Epidermal melanocyte (primary cell): ENCODE measurements at regions not wholly inside any gene's neighbourhood (a gene's known extent, or its start where the extent isn't known, plus 50 kb on each side); places are given as distances from the start of the nearest gene placed in this dataset.
A peak's percentile ranks its signal among the peaks of the same experiment; 100 is the strongest.
"Not testable (repeated sequence)": the region's sequence is repeated elsewhere in the genome, so short reads cannot be mapped to it uniquely, and the experiment has no call there.

Source experiments
- DNase-seq: peaks from one replicate; pipeline ENCODE4 v3.0.0; 2011; ENCODE audit warnings: low spot score; ENCODE audit not compliant: insufficient read length

DNA sequence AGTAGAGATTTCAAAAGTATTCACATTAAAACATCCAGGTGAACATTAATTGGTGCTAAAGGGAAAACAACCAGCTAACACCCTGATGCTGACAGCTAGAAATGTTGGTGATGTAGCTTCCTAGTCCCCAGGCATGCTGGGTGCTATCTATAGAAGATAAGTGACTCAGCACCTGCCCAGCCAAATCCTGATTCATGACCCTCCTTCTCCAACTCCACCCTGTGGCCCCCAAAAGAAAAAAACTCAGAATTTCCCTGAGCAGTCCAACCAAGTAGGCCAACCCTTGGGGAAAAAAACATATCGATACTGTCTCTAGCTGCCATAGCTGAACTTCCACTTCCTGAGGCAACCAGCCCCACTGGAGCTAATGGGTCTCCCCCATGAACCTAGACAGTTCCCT, 197.6 kb upstream of the KLF3 start:
- DNase-seq = no peak

DNA sequence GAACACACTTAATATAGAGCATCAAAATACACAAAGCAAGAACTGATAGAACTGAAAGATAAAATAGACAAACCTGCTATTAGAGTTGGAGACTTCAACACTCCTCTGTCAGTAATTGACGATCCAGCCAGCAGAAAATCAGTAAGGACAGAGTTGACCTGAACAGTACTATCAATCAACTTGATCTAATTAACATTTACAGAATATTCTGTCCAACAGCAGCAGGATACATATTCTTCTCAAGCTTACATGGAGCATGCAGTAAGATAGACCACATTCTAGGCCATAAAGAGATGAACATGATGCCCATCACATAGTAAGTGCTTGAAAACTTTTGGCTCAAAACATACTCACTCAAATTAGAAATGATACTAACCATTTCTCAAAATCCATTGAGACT, 196.7 kb upstream of the KLF3 start:
- no peak for DNase-seq

DNA sequence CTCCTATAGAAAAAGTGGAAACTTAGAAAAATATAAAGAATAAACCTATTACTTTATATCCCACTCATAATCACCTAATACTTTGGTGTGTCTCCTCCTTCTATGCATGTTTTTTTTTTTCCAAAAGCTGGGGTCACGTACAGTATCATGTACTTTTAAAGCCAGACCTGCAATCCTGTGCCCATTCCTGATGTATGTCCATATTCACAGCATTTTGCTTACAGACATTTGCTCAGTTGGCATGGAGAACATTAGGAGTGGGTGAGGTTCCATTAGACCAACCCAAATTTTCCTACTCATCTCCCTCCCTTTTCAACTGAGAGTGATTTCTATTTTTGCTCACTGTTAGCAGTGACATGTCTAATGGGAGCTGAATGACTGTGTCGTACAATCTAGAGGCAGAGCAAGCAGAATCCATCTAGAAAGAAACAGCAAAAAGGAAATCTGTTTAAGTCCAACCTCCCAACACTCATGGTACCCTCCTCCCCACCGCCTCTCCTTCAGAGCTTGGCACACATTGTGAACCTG, 195.6 kb upstream of the KLF3 start:
- DNase-seq = no peak

DNA sequence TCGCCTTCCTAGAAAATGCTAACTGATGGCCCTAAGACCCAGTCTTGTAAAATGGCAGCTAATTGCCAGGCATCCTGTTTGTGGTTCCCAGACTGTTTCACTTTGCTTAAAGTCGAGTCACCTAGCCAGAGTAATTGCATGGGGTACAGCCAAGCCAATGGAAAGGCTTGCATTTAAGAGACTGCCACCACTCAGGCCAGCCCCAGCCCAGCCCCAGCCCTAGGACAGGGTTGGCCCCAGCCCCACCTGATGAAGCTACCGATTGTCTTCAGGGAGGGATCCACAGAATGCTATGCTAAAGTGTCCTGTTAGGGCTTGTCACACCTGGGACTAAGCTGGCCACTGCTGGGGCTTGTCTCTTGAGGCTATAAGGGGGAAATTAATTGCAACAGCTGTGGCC, 194.6 kb upstream of the KLF3 start:
- DNase-seq = no peak

DNA sequence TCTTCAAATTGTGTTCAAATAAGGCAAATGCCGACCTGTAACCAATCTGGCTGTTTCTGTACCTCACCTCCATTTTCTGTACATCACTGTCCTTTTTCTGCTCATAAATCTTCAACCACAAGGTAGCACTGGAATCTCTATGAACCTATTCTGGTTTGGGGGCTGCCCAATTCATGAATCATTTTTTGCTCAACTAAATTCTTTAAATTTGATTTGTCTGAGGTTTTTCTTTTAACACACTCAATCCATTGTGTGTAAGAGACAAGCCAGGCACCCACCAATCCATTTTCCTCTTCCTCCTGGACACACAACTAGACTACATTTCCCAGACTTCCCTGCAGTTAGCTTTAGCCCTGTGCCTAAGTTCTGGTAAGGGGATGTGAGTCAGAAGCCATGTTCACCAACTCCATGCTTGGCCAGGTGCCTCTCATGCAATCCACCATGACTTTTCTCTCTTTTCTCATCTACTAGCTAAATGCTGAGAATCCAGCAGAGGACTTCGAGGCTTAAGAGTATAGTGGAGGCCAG, 193.2 kb upstream of the KLF3 start:
- no peak for DNase-seq

DNA sequence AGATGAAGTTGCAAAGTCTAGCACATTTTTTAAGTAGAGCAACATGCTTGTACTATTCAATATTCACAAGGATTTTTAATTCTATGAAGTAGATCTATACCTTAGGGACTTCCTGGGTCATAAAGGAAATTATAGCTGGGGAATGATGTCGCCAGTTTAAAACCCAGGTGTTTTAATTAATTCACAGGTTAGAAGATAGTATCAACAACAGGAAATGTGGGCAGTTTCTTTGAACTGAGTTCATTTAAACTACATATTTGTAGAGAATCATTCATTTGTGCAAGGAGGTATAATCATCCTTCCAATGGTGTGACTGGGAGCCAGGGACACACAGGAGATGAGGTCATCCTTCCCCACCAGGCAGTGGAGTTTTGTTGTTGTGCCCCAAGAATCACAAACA, 181.3 kb upstream of the KLF3 start:
- DNase-seq = no peak

DNA sequence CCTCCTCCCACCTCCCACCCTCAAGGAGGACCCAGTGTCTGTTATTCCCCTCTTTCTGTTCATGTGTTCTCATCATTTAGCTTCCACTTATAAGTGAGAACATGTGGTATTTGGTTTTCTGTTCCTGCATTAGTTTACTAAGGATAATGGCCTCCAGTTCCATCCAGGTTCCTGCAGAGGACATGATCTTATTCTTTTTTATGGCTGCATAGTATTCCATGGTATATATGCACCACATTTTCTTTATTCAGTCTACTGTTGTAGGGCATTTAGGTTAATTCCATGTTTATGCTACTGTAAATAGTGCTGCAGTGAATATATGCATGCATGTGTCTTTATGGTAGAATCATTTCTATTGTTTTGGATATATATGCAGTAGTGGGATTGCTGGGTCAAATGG, 180.4 kb upstream of the KLF3 start:
- DNase-seq = not testable (repeated sequence)

DNA sequence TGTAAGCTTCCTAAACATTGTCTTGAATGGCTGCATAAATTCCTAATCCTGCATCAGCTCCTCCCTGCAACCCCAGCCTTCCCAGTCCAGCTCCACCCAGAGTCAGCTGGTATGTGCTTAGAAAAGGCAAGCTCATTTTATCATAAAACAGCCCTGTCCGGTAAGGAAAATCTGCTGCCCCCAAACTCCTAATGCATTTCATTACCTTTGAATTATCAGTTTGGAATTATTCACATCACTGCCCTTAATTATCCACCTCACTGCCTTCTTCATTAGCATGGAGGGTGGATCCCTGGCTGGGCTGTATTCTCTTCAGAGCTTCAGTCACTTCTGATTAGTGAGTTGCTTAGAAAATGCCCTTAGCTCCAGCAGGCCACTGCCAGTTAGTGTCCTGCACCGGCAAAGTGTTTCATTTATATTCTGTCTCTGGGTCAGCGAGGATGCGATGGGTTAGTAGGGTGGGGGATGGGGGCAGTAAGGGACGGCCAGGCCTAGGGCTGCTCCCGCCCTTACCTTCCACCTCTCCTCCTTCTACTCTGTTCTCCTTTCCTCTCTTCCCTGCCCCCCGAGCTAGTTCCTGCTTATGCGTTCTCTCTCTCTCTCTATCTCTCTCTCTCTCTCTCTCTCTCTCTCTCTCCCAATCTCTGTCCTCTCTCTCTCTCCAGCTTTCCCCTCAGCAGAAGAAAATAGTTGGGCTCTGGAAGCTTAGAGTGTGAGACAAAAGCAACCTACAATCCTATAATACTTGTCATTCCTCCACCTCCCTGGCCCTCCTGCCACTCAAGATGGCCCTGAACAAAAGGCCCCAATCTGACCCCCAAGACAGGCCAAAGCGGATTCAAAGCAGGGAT, 174.8 kb upstream of the KLF3 start:
- no peak for DNase-seq

DNA sequence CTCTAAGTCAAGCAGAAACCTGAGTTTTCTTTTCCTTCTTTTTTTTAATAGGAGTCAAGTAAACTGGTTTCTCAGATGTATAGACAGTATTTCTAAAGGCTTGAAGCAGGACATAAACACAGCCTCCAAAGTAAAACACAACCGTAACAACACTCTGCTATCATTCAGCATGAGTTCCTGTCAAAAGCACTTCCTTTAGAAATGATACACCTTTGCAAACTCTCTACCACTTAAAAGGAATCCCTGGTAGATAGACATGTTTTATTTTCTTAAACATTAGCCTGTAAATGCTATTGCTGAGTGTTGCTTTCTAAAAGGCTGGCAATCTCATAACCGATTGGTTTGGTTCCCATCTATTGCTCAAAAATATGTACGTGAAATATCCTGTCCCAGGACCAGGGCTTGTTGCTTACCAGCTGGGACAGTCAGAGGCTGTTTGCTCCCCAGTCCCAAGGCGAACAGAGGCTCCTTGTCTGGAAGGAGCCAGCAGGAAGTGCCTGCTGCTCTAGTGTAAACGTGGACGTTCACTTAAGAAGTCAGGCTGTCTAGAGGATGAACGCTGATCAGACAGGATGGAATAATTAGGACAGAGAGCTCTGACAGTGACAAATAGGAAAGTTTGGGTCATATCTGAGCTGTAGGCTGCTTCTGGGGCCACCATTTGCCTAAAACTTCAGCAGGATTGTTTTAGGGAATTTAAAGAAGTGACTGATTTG, 173.9 kb upstream of the KLF3 start:
- DNase-seq = peak; percentile 66

DNA sequence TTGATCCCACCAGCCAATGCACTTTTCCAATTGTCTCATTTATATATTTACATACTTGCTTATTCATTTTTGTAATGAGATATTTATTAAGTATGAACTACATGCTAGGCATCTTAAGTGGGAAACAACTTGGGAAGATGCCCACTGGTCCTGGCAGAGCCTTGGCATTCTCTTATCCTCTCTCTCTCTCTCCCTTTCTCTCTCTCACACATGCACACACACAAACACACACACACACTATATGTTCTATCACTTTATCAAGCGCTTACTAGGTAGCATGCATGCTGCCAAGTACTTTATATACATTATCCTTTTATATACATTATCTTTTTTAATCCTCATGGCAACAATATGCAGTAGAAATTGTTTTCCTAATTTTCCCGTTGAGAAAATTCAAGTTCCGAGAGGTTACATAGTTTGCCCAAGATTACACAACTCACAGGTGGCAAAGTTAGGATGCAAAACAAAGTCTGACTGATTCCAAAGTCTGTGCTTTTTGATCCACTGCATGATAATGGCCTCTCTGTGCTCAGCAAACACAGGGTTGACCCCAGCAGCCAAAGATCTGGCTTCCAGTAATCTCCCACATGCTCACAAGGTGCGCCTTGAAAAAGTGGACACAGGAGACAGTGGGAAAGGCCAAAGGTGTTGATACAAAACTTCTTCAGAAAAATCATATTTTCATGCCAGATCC, 173.1 kb upstream of the KLF3 start:
- DNase-seq = no peak

DNA sequence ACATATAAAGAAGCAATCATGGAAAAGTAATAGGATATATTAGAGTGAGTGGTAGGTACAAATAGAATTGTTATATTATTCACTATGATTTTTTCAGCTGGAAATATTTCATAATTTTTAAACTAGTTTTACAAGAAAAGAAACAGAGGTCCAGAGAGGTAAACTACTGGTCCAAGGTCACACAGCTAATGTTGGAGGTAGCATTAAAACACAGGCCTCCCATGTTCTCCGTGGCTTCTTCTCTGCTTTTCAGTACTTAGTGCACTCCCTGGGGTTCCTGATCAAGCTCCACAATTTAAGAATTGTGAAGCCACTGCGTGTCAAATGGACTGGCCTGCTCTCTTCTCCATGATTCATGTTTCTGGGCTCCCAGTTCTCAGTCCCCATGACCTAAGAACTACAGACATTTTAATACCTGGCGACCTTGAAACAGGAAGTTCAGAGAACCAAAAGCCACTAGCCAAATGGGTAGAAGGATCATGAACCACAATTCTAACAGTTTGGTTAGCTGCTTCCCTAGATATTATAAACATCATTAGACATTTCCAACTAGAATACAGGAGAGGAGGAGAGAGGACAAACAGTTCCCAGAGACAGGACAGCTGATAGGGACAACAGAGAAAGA, 172.0 kb upstream of the KLF3 start:
- no peak for DNase-seq

DNA sequence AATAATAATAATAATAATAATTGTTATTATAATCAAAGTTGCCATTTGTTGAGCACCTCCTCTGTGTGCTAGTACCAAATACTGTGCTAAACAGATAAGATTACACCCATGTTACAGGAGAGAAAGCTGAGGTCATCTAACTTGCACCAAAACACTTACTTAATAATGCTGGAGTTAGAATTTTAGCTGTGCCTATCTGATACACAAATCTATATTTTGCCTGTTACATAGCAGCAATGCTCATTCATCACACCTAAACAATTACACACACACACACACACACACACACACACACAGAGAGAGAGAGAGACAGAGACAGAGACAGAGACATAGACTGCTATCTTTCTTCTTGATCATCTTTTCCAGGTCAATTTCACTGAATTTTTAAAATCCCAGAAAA, 170.9 kb upstream of the KLF3 start:
- DNase-seq = no peak

DNA sequence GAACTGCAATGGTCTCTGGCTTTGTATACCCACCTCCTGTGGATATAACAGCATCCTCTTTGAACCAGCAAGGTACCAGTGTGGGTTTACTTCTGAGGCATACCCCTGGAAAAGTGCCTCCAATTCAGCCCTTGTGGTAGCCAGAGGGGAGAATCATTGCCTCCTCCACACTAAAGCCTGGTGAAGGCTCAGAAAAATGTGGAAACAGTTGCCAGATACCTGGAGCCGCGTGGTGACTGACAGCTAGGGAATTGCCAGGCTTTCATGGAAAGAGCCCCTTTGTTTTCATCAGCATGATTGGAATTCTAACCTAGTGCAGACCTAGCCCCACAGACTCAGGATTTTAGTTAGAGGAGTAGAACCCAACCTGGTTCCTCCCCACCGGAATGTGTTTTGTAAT, 168.6 kb upstream of the KLF3 start:
- no peak for DNase-seq

DNA sequence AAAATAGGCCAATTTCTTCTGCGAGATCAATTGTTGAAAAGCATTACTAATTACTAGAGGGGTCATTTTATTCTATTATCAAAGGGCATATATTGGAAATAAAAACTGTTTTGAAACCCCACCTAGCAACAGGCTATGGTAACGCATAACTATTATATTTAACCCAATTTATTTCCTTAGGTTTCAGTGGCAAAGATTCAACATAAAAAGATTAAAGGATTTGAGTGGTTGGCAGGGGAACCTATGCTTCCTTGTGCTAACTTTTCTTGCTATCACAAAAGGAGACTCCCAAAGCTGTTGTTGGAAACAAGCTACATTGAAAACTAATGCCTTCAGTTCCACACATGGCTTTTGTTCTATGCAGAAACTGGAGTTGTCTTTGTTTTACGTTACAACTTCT, 166.9 kb upstream of the KLF3 start:
- DNase-seq = no peak

DNA sequence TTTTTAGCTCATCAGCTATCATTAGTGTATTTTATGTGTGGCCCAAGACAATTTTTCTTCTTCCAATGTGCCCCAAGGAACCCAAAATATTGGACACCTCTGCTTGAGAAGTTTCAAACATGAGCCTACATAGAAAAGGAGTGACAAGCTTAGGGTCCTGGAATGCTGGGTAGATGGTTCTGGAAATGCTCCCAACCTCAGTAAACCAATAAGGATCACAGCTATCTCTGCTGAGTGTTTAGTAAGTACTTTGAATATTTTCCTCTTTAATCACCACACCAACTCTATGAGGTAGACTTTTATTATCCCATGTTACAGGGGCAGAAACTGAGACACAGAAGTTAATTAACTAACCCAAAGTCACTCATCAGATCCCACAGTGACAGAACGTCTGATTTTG, 164.9 kb upstream of the KLF3 start:
- DNase-seq = no peak

DNA sequence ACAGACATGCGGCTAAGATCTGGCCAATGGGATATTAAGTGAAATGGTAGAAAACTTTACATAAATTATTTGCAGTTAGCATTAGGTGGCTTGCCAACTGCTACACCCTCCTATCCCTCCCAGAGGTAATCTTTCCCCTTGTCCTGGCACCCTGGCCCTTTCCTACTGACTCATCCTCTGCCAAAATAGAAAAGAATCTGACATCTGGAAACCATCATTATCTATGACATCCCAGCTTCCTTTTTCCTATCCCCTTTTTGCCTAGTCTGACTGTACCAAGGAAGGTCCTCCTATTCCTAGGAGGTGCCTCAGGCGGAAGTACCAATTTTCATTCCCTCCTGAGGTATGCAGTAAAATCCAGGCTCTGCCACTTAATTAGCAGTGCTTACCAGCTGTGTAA, 163.6 kb upstream of the KLF3 start:
- no peak for DNase-seq

DNA sequence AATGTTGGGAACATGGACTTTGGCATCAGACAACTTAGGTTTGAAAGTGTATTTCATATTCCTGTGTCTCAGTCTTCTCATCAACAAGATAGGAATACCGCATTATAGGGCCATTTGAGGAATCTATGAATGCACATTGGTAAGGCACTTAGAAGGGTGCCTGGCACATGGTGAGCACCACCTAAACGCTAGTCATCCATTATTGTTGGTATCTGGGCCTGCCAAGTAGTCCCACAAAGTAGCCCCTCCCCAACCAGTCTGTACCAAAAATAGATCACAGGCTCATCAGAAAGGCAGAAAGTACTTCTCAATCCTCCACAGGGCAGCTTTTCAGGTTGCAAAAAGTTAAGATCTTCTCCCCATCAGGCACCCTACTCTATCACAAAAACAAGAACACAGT, 162.3 kb upstream of the KLF3 start:
- DNase-seq = no peak

DNA sequence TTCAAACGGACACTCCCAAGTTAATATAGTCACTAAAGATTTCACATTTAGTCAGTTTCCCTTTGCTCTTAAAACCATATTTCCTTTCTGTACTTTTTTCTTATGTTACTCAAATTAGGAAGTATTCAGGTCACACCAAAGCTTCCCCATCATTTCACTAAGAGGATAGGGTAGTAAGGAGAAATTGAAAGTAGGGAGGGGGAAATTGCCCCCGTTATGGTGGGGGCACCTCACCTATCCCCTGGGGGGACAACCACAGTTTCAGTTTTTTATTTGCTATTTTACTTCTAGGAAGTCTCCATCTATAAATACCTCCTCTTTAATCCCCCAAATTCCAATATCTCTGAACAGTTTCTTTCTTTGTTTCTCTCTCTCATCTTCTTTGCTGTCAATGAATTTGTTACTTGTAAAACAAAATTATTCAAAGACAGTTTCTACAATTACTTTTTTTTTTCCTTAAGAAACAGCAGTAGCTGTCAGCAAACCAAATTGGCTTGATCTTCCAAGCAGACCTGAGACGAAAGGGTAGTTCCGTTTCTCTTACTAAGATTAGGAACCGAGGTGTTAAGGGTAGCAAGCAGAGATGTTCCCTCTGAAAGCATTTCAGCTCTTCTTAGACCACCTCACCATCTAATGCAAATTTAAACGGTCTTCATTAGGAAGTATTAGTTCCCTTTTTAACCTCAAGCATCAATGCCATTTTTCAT, 160.2 kb upstream of the KLF3 start:
- no peak for DNase-seq

DNA sequence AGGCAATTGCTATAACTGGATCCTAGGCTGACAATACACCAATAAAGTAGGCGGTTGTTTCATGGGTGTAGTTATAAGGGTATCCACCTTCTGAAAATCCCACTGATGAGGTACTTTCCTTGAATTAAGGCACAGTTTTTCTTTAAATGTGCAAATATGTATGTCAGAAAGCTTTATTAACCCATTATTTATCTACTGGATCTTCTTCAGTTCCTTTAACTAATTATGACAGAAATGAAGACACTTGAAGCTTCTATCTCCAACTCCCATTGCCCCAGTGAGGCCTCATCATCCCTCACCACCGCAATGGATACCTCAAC, 159.6 kb upstream of the KLF3 start:
- DNase-seq = no peak

DNA sequence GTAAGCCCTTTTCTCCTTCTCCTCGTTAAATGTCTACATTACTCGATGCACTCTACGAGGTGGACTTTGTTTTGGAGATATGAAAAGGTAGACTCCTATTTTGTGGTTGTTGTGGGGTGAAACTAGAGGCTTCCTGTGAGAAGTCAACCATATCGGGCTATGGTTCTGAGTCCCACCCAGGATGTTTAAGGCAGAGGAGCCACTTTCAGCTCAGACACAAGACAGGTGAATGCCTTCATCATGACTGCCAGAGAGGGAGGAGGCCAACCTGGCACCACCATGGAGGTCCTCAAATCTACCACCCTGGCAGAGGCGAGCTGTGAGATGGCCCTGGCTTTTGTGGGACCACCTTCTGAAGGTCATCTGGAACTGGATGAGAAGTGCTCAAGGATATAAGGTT, 154.4 kb upstream of the KLF3 start:
- no peak for DNase-seq

DNA sequence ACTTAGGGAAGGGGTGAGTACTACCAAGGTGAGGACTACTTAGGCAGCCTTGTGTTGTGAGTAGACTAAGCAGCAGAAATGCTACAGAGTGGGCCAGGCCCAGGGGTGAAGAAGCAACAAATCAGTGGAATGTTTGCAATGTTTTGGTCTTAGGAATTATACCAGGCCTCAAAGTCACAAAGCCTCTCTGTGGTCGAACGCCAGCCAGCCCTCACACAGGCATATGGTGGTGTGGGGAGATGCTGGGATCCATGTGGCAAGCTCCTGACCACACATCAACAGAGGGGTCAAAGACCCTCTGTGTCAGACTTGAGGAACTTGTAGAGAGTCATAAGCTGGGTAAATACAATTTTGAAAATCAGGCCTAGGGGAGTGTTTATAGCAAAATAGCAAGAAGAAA, 153.8 kb upstream of the KLF3 start:
- no peak for DNase-seq
